ENCODE measurements at regions not wholly inside any gene's neighbourhood (a gene's known extent, or its start where the extent isn't known, plus 50 kb on each side); places are given as distances from the start of the nearest gene placed in this dataset.

GRCh38 chr2:186950694-186951093 lies 101.7 kb upstream of the ZSWIM2 start:
- TF ChIP-seq TOX (CRISPR knock-in tag; IDR thresholded peaks at IDR 0.05; ENCODE audit: borderline replicate concordance), result no peak
- ATAC-seq, result no peak

GRCh38 chr2:186949726-186950256 lies 100.8 kb upstream of the ZSWIM2 start:
- no peak for TF ChIP-seq TCF4 (CRISPR knock-in tag; IDR thresholded peaks at IDR 0.05; ENCODE audit: borderline replicate concordance)
- TF ChIP-seq PPARA (CRISPR knock-in tag; IDR thresholded peaks at IDR 0.05; ENCODE audit: borderline replicate concordance), result no peak
- no peak for ATAC-seq

GRCh38 chr2:186947516-186947915 lies 98.5 kb upstream of the ZSWIM2 start:
- no peak for TF ChIP-seq ZFP3 (CRISPR knock-in tag; IDR thresholded peaks at IDR 0.05)
- TF ChIP-seq GLIS3 (CRISPR knock-in tag; IDR thresholded peaks at IDR 0.05), result no peak
- TF ChIP-seq OSR1 (CRISPR knock-in tag; IDR thresholded peaks at IDR 0.05), result no peak
- no peak for ATAC-seq

- no peak for ATAC-seq
These were observed 98.0 kb upstream of the ZSWIM2 start for GRCh38 chr2:186946896-186947467.

GRCh38 chr2:186941853-186942252 lies 92.9 kb upstream of the ZSWIM2 start:
- TF ChIP-seq ZC3H10 (CRISPR knock-in tag; IDR thresholded peaks at IDR 0.05) (no peak), CSDC2 (CRISPR knock-in tag; IDR thresholded peaks at IDR 0.05) (no peak), ZNF8 (CRISPR knock-in tag; IDR thresholded peaks at IDR 0.05) (no peak), TOX (CRISPR knock-in tag; IDR thresholded peaks at IDR 0.05; ENCODE audit: borderline replicate concordance) (no peak), ZFP30 (CRISPR knock-in tag; IDR thresholded peaks at IDR 0.05) (no peak), ARNTL (CRISPR knock-in tag; IDR thresholded peaks at IDR 0.05; ENCODE audit: borderline replicate concordance, low read depth) (no peak), GLIS3 (CRISPR knock-in tag; IDR thresholded peaks at IDR 0.05) (no peak), TCF4 (CRISPR knock-in tag; IDR thresholded peaks at IDR 0.05; ENCODE audit: borderline replicate concordance) (no peak), ZFP3 (CRISPR knock-in tag; IDR thresholded peaks at IDR 0.05) (no peak), ZNF70 (CRISPR knock-in tag; IDR thresholded peaks at IDR 0.05) (no peak)
- TF ChIP-seq, protein P1, sequence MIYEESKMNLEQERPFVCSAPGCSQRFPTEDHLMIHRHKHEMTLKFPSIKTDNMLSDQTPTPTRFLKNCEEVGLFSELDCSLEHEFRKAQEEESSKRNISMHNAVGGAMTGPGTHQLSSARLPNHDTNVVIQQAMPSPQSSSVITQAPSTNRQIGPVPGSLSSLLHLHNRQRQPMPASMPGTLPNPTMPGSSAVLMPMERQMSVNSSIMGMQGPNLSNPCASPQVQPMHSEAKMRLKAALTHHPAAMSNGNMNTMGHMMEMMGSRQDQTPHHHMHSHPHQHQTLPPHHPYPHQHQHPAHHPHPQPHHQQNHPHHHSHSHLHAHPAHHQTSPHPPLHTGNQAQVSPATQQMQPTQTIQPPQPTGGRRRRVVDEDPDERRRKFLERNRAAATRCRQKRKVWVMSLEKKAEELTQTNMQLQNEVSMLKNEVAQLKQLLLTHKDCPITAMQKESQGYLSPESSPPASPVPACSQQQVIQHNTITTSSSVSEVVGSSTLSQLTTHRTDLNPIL (CRISPR knock-in tag; IDR thresholded peaks at IDR 0.05; ENCODE audit: low read depth), result no peak
- TF ChIP-seq, protein P2, sequence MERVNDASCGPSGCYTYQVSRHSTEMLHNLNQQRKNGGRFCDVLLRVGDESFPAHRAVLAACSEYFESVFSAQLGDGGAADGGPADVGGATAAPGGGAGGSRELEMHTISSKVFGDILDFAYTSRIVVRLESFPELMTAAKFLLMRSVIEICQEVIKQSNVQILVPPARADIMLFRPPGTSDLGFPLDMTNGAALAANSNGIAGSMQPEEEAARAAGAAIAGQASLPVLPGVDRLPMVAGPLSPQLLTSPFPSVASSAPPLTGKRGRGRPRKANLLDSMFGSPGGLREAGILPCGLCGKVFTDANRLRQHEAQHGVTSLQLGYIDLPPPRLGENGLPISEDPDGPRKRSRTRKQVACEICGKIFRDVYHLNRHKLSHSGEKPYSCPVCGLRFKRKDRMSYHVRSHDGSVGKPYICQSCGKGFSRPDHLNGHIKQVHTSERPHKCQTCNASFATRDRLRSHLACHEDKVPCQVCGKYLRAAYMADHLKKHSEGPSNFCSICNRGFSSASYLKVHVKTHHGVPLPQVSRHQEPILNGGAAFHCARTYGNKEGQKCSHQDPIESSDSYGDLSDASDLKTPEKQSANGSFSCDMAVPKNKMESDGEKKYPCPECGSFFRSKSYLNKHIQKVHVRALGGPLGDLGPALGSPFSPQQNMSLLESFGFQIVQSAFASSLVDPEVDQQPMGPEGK (CRISPR knock-in tag; IDR thresholded peaks at IDR 0.05; ENCODE audit: borderline replicate concordance), result no peak
- ATAC-seq, result no peak

More at GRCh38 chr2:186946896-186947467, 98.0 kb upstream of the ZSWIM2 start:
- TF ChIP-seq CSRNP3 (CRISPR knock-in tag; IDR thresholded peaks at IDR 0.05) (no peak), SNAI2 (CRISPR knock-in tag; IDR thresholded peaks at IDR 0.05) (no peak)

- TF ChIP-seq, protein P1 (CRISPR knock-in tag; IDR thresholded peaks at IDR 0.05; ENCODE audit: low read depth), result no peak
- no peak for TF ChIP-seq GLIS3 (CRISPR knock-in tag; IDR thresholded peaks at IDR 0.05)
- TF ChIP-seq TOX (CRISPR knock-in tag; IDR thresholded peaks at IDR 0.05; ENCODE audit: borderline replicate concordance), result no peak
- no peak for ATAC-seq
These were observed 91.5 kb upstream of the ZSWIM2 start for GRCh38 chr2:186940463-186940862.

DNA sequence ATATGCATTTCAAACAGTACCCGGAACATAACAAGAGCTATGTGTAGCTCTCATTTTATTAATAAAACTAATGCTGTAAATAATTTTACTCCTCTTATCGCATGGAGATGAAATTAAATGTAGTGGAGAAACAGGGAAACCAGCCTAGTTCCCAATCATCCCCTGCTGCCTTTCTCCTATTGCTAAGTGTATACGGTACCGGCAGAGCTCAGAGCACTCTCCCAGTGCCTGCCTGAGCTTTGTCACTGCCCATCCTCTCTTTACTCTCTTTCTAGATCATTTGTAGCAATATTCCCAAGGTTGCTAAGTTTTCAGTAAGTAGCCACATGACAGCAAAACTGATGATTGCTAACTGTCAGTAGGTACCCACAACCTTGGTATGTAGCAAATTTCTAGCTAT lies 85.5 kb upstream of the ZSWIM2 start:
- no peak for ATAC-seq
- TF ChIP-seq CSRNP3 (CRISPR knock-in tag; IDR thresholded peaks at IDR 0.05) (no peak), ZC3H10 (CRISPR knock-in tag; IDR thresholded peaks at IDR 0.05) (no peak), ZNF565 (CRISPR knock-in tag; conservative IDR thresholded peaks at IDR 0.05; ENCODE audit: low read depth) (no peak), CSDC2 (CRISPR knock-in tag; IDR thresholded peaks at IDR 0.05) (no peak), ZNF70 (CRISPR knock-in tag; IDR thresholded peaks at IDR 0.05) (no peak), ZFP30 (CRISPR knock-in tag; IDR thresholded peaks at IDR 0.05) (no peak), RARB (CRISPR knock-in tag; IDR thresholded peaks at IDR 0.05) (no peak), ZNF8 (CRISPR knock-in tag; IDR thresholded peaks at IDR 0.05) (no peak), POU6F1 (CRISPR knock-in tag; IDR thresholded peaks at IDR 0.05; ENCODE audit: borderline replicate concordance, low read depth) (no peak)
- TF ChIP-seq, protein P1 (CRISPR knock-in tag; IDR thresholded peaks at IDR 0.05; ENCODE audit: low read depth), result no peak

All from SK-N-SH treated with all-trans-retinoic acid at 6 μM for 48 hours (cell line).